ENCODE measurements at regions not wholly inside any gene's neighbourhood (a gene's known extent, or its start where the extent isn't known, plus 50 kb on each side); places are given as distances from the start of the nearest gene placed in this dataset.

DNA sequence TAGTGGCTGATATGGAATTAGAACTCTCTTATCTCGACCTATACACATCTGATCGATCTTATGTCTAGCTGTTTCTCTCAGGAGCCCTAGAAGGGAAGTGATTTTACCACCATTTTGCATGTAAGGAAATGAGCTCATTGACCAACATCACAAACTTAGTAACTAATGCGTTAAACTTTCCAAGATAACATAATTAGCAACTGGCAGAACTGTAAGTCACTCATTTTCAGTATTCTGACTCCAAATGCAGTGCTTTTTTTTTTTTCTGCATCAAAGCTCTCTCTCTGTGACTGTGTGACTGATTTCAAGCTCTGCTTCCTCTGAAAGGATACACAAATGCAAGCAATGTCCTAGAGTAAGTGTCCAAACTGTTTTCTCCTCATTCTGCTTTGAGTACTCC lies 68.1 kb upstream of the FBXL7 start:
- TF ChIP-seq, protein P1, sequence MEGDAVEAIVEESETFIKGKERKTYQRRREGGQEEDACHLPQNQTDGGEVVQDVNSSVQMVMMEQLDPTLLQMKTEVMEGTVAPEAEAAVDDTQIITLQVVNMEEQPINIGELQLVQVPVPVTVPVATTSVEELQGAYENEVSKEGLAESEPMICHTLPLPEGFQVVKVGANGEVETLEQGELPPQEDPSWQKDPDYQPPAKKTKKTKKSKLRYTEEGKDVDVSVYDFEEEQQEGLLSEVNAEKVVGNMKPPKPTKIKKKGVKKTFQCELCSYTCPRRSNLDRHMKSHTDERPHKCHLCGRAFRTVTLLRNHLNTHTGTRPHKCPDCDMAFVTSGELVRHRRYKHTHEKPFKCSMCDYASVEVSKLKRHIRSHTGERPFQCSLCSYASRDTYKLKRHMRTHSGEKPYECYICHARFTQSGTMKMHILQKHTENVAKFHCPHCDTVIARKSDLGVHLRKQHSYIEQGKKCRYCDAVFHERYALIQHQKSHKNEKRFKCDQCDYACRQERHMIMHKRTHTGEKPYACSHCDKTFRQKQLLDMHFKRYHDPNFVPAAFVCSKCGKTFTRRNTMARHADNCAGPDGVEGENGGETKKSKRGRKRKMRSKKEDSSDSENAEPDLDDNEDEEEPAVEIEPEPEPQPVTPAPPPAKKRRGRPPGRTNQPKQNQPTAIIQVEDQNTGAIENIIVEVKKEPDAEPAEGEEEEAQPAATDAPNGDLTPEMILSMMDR (IDR thresholded peaks at IDR 0.05), result no peak
- TF ChIP-seq POLR2A (IDR thresholded peaks at IDR 0.05), result no peak

Data from vagina (tissue), 2 donors.